ENCODE measurements at regions not wholly inside any gene's neighbourhood (a gene's known extent, or its start where the extent isn't known, plus 50 kb on each side); places are given as distances from the start of the nearest gene placed in this dataset.

DNA sequence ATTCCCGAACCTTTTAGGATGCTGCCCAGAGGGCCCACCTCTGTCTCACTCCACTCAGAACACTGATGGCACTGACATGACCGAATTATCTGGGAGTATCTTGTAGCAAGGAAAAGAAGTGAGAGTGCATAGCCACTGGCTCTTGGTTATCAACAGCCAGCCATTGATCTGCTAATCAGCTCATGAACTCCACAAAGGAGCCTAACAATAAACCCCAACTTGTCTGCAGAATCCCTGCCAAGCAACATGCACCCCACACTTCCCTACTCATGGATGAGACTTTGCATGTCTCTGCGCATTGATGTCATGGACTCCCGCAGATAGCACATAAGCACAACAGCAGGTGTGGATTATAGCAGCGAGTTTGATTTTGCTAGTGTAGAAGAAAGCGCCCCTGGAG lies 1538.9 kb upstream of the RAG2 start:
- TF ChIP-seq POLR2AphosphoS5 (IDR thresholded peaks at IDR 0.05; ENCODE audit: low read depth, low read length) (no peak), POLR2A (IDR thresholded peaks at IDR 0.05; ENCODE audit: low read depth, low read length) (no peak)
